ENCODE measurements at regions not wholly inside any gene's neighbourhood (a gene's known extent, or its start where the extent isn't known, plus 50 kb on each side); places are given as distances from the start of the nearest gene placed in this dataset.

GRCh38 chr20:58565461-58566175, 50.4 kb upstream of the APCDD1L start:
- no peak for TF ChIP-seq GATA2 (IDR thresholded peaks at IDR 0.05; ENCODE audit: low read depth, low read length)
- TF ChIP-seq GATA3 (IDR thresholded peaks at IDR 0.05; ENCODE audit: low read depth, low read length), result no peak

Data from SH-SY5Y (cell line).